Pancreas (tissue), 10 donors: ENCODE measurements at regions not wholly inside any gene's neighbourhood (a gene's known extent, or its start where the extent isn't known, plus 50 kb on each side); places are given as distances from the start of the nearest gene placed in this dataset.

ENCODE experiments used
- ATAC-seq, 4 donors: fragments of 200-7000 bp; cut with Tn5 transposase; one replicate each; pipeline versions ENCODE4 v1.8.0 to v1.9.1; 2020; ENCODE audit warnings: mild to moderate bottlenecking in 4 of 4, moderate library complexity in 4 of 4
- DNase-seq, 6 donors: peaks; one replicate each; pipeline ENCODE4 v3.0.0-alpha.2; 2020
- FAIRE-seq: peaks from 2 replicates; lab custom pipeline; 2012; peaks lifted over from hg19 to GRCh38; lab: Jason Lieb, UNC
- H3K27ac ChIP-seq, 4 donors: fragments of 200-600 bp; sonication (generic); 1 replicate in 3 of 4; 2 replicates in 1 of 4; pipeline versions ENCODE4 v1.5.0 to v1.8.0; 2020
- H3K27me3 ChIP-seq, 4 donors: fragments of 200-600 bp; one replicate each; pipeline ENCODE4 v1.8.0; 2021
- H3K36me3 ChIP-seq, 3 donors: fragments of 200-600 bp; sonication (generic) in 1 of 3; one replicate each; pipeline versions ENCODE4 v1.5.0 to v1.8.0; 2020 to 2021
- H3K4me1 ChIP-seq, 3 donors: fragments of 200-600 bp; one replicate each; pipeline ENCODE4 v1.8.0; 2021
- H3K4me3 ChIP-seq, 4 donors: fragments of 200-600 bp; sonication (generic) in 2 of 4; one replicate each; pipeline versions ENCODE4 v1.5.0 to v1.8.0; 2020 to 2021
- H3K9me3 ChIP-seq, 4 donors: fragments of 200-600 bp; one replicate each; pipeline ENCODE4 v1.8.0; 2021
- WGBS, 2 donors: extraction: QIAGEN DNeasy Blood & Tissue Kit; methylation state at CpG; one replicate each; pipeline ENCODE4 v1.1.7; 2013; 5-methylcytosine and 5-hydroxymethylcytosine counted together
- intact Hi-C, 3 donors: fragments of 100-400 bp; cut with DNase I; formaldehyde crosslinking; loops; one replicate each; pipeline versions ENCODE4 v1.11.1 to v1.14.2; 2022
- TF ChIP-seq, protein P1 (sequence below), 4 donors: fragments of 200-600 bp; sonication (generic) in 3 of 4; IDR thresholded peaks; one replicate each; pipeline versions ENCODE4 v1.5.0 to v1.8.0; 2021; ENCODE audit warnings: antibody characterized with exemption in 4 of 4
- donor health status: healthy with polysubstance abuse.
- donor health status: DM: no; HTN: no; CAD: no; lungs with moderate emphysema.
- donor health status: DM: no; HTN: no; CAD: no.
- donor health status: control.
- donor health status: control.
- donor health status: Bipolar disorder and iron deficiency.
- donor health status: DM: yes; HTN: yes; CAD: no.
- donor health status: DM: no; HTN: no; CAD: no.
- donor health status: DM: no; HTN: no; CAD: no.
- donor health status: DM: yes; HTN: yes; CAD: no.

DNA sequence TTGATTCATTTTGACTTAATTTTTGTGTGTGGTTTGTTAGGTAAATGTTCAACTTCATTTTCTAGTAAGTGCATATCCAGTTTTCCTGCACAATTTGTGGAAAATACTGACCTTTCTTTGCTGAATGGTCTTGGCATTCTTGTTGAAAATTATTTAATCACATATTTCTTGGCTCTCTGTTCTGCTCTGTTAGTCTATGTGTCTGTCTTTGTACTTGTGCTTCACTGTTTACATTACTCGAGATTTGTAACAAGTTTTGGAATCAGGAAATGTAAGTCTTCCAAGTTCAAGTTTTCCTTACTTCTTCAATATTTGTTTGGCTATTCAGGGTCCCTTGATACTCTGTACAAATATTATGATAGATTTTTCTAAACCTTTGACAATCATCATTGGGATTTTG, 838.2 kb upstream of the POM121L12 start:
- 4% methylated on average over 1 of the region's 1 CpG for WGBS, 2 donors
- H3K27me3 ChIP-seq, result no peaks in the 10 kb centered on the region
- no peaks in the 10 kb centered on the region for H3K36me3 ChIP-seq
- no peaks in the 10 kb centered on the region for H3K4me1 ChIP-seq
- no peak overlapping the region for H3K27ac ChIP-seq
- H3K9me3 ChIP-seq, result no peaks in the 10 kb centered on the region
- no peak for FAIRE-seq
- ATAC-seq, result peak in 1 of 4 donors; percentile 43
- TF ChIP-seq, protein P1, sequence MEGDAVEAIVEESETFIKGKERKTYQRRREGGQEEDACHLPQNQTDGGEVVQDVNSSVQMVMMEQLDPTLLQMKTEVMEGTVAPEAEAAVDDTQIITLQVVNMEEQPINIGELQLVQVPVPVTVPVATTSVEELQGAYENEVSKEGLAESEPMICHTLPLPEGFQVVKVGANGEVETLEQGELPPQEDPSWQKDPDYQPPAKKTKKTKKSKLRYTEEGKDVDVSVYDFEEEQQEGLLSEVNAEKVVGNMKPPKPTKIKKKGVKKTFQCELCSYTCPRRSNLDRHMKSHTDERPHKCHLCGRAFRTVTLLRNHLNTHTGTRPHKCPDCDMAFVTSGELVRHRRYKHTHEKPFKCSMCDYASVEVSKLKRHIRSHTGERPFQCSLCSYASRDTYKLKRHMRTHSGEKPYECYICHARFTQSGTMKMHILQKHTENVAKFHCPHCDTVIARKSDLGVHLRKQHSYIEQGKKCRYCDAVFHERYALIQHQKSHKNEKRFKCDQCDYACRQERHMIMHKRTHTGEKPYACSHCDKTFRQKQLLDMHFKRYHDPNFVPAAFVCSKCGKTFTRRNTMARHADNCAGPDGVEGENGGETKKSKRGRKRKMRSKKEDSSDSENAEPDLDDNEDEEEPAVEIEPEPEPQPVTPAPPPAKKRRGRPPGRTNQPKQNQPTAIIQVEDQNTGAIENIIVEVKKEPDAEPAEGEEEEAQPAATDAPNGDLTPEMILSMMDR (IDR thresholded peaks at IDR 0.05), result no peak
- intact Hi-C loops, result no loop called here
- no peak for DNase-seq
- no peak overlapping the region for H3K4me3 ChIP-seq

- intact Hi-C loops, result no loop called here
- H3K27ac ChIP-seq, result no peak overlapping the region
- TF ChIP-seq, protein P1 (IDR thresholded peaks at IDR 0.05), result no peak
- ATAC-seq (no peak), DNase-seq (no peak), FAIRE-seq (no peak)
- H3K36me3 ChIP-seq, result no peaks in the 10 kb centered on the region
- H3K27me3 ChIP-seq, result no peaks in the 10 kb centered on the region
- no peak overlapping the region for H3K4me3 ChIP-seq
- H3K4me1 ChIP-seq, result no peaks in the 10 kb centered on the region
- no peaks in the 10 kb centered on the region for H3K9me3 ChIP-seq
- 55 to 70% methylated on average over 4 of the region's 4 CpGs for WGBS, 2 donors
Observed at GRCh38 chr7:52195664-52196063, 839.8 kb upstream of the POM121L12 start.

DNA sequence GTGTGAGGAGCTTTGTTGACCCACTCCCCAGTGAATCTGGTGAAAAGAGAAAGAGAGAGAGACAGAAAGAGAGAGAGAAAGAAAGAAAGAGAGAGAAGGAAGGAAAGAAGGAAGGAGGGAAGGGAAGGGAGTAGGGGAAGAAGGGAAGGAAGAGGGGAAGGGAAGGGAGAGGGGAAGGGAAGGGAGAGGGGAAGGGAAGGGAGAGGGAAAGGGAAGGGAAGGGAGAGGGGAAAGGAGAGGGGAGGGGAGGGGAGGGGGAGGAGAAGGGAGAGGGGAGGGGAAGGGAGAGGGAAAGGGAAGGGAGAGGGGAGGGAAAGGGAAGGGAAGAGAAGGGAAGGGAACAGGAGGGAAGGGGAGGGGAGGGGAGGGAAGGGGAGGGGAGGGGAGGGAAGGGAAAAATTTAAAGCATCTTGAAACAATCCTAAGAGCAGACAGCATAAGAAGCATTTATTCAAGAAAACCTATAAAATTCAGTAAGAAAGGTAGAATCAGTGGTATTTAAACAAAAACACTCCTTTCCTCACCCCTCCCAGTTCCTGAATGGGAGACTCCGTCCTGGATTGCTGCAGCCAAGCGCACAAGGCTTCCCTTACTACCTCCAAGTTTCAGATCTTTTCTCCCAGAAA, 846.2 kb upstream of the POM121L12 start:
- WGBS, 2 donors, result 46 to 68% methylated on average over 2 of the region's 2 CpGs
- no peak for ATAC-seq
- Histone ChIP-seq H3K36me3 (no peaks in the 10 kb centered on the region), H3K4me1 (no peaks in the 10 kb centered on the region), H3K9me3 (no peaks in the 10 kb centered on the region), H3K27me3 (no peaks in the 10 kb centered on the region), H3K27ac (no peak overlapping the region), H3K4me3 (no peak overlapping the region)
- no peak for DNase-seq
- intact Hi-C loops, result no loop called here
- TF ChIP-seq, protein P1 (IDR thresholded peaks at IDR 0.05), result no peak
- no peak for FAIRE-seq

DNA sequence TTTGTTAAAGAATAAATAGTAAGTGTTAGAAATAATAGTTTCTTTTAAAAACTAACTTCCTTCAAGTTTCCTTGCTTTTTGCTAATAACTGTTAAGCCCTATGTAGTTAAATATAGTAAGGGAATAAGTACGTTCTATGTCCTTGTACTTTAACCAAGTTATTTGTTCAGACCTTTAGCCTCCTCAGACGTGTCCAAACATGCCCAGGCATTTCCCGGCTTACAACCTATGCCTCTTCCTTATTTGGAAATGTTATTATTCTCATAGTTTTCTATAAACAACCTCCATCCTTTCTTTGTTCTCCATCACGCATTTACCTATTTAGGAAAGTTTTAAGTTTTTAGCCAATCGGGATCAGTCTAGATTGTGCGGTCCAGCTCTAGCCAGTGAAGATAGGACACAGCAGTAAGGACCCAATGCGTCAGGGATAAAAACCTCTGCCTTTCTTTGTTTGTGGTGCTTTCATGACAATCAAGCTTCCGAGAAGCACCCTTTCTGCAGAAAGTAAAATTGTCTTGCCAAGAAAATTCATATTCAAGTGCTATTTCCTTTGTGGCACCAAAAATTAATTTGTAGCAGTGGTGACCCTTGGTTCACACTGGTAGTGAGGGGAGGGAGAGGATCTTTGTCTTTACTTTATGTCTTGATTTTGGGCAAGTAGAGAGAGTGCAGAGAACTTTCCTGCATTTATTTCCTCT, 851.3 kb upstream of the POM121L12 start:
- TF ChIP-seq, protein P1 (IDR thresholded peaks at IDR 0.05), result no peak
- H3K4me1 ChIP-seq, result no peaks in the 10 kb centered on the region
- no peak for ATAC-seq
- no peaks in the 10 kb centered on the region for H3K27me3 ChIP-seq
- no peaks in the 10 kb centered on the region for H3K36me3 ChIP-seq
- H3K4me3 ChIP-seq, result no peak overlapping the region
- intact Hi-C loops, result no loop called here
- 63 to 64% methylated on average over 8 of the region's 8 CpGs for WGBS, 2 donors
- DNase-seq, result no peak
- FAIRE-seq, result no peak
- no peak overlapping the region for H3K27ac ChIP-seq
- no peaks in the 10 kb centered on the region for H3K9me3 ChIP-seq

DNA sequence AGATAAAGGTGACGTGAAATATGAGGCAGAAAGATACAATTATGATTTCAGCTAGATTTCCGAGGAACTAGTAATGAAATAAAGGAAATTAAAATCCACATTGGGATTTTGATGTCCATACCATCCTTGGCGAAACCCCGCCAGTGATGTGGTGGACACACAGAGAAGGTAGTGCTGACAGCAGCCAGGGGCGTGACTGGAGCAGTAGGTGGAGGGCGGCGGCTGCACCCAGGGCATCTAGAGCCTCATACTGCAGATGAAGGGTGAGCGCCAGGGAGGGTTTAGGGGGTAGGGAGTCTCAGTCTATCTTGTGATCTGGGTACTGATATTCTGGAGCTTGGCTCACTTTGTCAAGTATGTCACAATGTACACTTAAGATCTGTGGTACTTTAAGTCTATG, 855.5 kb upstream of the POM121L12 start:
- H3K27me3 ChIP-seq, result no peaks in the 10 kb centered on the region
- no peak for DNase-seq
- H3K27ac ChIP-seq, result no peak overlapping the region
- no peak for ATAC-seq
- H3K9me3 ChIP-seq, result no peaks in the 10 kb centered on the region
- 63 to 86% methylated on average over 8 of the region's 8 CpGs for WGBS, 2 donors
- no peaks in the 10 kb centered on the region for H3K36me3 ChIP-seq
- no peak for FAIRE-seq
- no peak overlapping the region for H3K4me3 ChIP-seq
- intact Hi-C loops, result no loop called here
- H3K4me1 ChIP-seq, result no peaks in the 10 kb centered on the region
- TF ChIP-seq, protein P1 (IDR thresholded peaks at IDR 0.05), result no peak
